ENCODE measurements at regions not wholly inside any gene's neighbourhood (a gene's known extent, or its start where the extent isn't known, plus 50 kb on each side); places are given as distances from the start of the nearest gene placed in this dataset.

DNA sequence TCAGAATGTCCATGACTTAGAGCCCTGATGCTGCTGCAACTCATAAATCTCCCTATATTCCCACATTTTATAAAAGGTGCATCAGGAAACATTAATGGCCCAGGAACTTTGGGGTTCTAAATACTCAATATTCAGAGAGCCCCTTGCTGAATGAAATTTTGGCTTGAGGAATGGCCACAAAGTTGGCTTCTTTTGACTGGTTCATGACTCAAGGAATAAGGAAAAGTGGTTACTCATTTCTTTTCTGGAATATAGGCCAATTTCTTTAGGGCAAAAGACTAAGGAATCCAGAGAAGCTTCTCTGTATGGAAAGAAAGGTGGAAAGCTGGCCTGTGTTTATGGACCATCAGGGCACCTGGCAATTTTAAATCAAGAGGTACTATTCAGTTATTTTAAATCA, 308.9 kb upstream of the NT5C1B start:
- TF ChIP-seq, protein P1, sequence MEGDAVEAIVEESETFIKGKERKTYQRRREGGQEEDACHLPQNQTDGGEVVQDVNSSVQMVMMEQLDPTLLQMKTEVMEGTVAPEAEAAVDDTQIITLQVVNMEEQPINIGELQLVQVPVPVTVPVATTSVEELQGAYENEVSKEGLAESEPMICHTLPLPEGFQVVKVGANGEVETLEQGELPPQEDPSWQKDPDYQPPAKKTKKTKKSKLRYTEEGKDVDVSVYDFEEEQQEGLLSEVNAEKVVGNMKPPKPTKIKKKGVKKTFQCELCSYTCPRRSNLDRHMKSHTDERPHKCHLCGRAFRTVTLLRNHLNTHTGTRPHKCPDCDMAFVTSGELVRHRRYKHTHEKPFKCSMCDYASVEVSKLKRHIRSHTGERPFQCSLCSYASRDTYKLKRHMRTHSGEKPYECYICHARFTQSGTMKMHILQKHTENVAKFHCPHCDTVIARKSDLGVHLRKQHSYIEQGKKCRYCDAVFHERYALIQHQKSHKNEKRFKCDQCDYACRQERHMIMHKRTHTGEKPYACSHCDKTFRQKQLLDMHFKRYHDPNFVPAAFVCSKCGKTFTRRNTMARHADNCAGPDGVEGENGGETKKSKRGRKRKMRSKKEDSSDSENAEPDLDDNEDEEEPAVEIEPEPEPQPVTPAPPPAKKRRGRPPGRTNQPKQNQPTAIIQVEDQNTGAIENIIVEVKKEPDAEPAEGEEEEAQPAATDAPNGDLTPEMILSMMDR (conservative IDR thresholded peaks at IDR 0.05; ENCODE audit: low read depth, low read length) = no peak
- TF ChIP-seq EZH2 (IDR thresholded peaks at IDR 0.05; ENCODE audit: low read length, unreplicated experiment) = no peak
